ENCODE measurements at regions not wholly inside any gene's neighbourhood (a gene's known extent, or its start where the extent isn't known, plus 50 kb on each side); places are given as distances from the start of the nearest gene placed in this dataset.

GRCh38 chr16:48846277-48846676 is 236.3 kb upstream of the N4BP1 start:
- TF ChIP-seq CTCF (IDR thresholded peaks at IDR 0.05) (no peak), POLR2A (IDR thresholded peaks at IDR 0.05) (no peak)

Data from ovary (tissue), 3 donors.